GM18507 (cell line): ENCODE measurements at regions not wholly inside any gene's neighbourhood (a gene's known extent, or its start where the extent isn't known, plus 50 kb on each side); places are given as distances from the start of the nearest gene placed in this dataset.

ENCODE experiments used
- DNase-seq: peaks from one replicate; pipeline ENCODE4 v3.0.0; 2011; ENCODE audit warnings: low read depth; ENCODE audit not compliant: insufficient read length; ENCODE audit errors: extremely low spot score
- FAIRE-seq: peaks from 2 replicates; lab custom pipeline; 2011; peaks lifted over from hg19 to GRCh38; lab: Jason Lieb, UNC

DNA sequence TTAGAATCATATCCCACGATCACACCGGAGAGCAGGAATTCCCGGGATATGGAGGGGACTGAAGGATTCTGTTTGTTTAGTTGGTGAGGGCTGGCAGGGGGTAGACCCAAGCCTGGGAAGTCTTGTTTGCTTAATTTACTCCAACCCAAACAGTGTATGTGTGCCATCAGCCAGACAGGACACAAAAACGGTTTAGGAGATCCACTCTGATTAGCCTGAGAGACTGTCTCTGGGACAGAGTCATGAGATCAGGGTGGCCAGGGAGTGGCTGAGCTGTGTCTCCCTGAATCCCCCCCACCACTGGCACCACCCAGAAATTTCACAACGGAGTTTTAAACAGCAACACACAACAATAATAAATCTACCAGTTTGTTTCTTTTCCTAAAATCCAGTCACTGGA, 127.0 kb downstream of the RBFOX3 start:
- no peak for FAIRE-seq
- no peak for DNase-seq

DNA sequence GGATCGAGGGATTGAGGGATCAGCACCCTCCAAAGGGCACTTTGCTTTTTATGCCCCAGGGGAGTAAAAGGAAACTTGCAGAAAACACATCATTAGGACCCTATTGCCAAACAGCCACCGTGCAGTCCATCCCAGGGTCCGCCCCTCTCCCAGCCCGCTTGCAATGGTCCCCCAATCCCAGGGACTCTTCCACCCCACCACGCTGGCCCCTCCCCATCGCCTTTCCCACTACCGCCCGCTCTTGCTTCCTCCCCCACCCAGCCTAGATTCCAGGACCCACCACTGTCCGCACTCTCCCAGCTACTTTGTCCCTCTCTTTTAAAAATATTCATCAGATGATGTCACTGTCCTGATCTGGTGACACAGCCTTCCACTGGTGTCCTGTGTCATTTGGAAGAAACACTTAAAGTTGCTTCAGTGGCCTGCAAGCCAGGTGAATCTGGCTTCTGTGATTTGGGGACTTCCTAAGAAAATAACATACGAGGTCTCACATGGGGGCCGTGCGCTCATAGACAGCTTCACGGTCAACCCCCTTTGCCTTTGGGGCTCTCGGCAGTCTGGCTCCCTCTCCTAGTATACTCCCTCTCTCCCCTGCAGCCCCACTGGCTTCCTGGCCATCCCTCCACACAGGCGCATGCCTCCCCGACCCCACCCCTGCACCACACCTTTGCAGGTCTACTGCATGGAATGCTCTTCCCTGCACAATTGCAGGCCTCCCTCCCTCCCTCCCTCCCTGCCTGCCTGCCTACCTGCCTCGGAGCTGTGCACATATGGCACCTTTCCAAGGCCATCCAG, 127.9 kb downstream of the RBFOX3 start:
- no peak for FAIRE-seq
- DNase-seq, result no peak

DNA sequence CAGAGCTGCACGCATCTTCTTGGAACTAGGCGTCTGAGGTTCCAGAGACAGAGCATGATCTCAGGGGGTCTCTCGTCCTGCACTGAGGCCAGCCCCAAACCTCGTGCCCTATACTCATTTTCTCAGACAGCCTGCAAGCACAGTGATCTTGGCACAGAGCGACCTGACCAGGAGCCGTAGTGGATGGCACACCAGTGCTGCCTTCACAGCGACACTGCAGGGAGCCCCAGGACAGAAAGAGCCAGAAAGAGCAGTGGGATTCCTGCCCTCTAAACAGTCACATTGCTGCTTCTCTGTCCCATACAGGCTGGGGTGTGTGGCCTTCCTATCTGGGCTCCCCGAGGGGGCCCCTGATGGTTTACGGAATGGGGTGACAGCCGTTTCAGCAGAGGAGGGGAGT, 131.0 kb downstream of the RBFOX3 start:
- FAIRE-seq, result no peak
- no peak for DNase-seq

DNA sequence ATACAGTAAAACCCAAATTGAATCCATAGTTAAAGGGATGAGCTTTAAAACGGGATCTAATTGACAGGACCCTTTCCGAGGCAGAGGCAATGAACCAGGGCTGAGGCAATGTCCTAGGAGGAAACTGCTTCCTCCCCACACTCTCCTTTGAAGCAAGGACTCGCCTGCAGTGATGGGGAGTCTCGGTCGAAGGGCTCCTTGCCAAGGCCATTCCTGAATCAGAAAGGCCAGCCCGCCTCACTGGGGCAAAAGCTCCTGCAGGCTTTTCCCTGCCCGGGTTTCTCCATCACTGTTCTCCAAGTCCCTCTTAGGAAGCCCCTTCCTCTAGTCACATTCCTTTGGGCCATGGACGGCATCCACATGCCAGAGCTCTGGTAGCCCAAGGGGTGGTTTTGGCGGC, 132.0 kb downstream of the RBFOX3 start:
- DNase-seq (no peak), FAIRE-seq (no peak)

- FAIRE-seq, result no peak
Observed at GRCh38 chr17:79478051-79478461, 132.8 kb downstream of the RBFOX3 start.

DNA sequence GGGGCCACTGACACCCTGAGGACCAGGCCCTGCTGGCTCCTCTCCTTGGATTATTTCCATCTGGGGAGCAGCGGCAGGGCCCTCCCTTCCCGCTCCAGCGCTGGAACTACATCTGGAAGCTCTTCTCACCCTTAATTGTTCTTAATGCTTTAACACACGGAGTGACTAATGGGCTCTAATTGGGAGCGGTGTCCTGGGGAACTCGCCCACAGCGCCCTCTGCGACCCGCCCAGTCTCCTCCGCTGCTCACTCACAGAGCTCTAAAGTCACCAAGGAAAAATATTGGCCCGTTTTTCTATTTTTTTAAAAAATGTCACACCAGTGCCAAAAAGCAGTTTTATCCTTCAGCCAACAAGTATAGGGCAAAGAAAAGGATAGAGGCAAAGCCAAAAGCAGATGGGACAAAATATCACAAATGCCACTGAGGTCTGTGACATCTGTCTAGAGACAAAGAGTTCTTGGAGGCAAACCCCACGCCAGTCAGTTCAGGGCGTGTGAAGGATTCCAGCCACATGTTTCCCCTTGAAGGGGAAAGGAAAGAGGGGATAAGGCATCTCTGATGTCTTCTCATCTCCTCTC, 134.7 kb downstream of the RBFOX3 start:
- DNase-seq (no peak), FAIRE-seq (no peak)

More at GRCh38 chr17:79478051-79478461, 132.8 kb downstream of the RBFOX3 start:
- DNase-seq, result no peak

GRCh38 chr17:79473876-79474440, 136.9 kb downstream of the RBFOX3 start:
- no peak for FAIRE-seq
- no peak for DNase-seq

GRCh38 chr17:79473111-79473875, 137.6 kb downstream of the RBFOX3 start:
- FAIRE-seq, result no peak
- DNase-seq, result no peak

- no peak for FAIRE-seq
Observed at GRCh38 chr17:79470754-79471153, 140.1 kb downstream of the RBFOX3 start.

DNA sequence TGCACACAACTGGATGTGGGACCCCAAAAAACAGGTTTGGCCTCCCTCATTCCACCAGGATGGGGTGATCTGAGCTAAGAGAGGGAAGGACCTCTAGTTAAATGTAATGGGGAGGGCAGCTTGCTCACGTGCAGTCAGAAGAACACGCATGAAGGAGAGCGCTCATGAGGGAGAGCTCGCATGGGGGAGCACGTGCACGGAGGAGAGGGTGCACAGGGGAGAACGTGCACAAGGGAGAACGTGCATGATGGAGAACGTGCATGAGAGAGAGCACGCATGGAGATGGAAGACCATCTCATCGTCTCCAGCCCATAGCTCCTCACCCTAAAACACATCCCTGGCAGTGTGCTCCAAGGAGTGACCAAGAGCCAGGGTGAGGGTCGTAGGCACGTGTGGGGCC, 141.2 kb downstream of the RBFOX3 start:
- no peak for DNase-seq
- no peak for FAIRE-seq

More at GRCh38 chr17:79470754-79471153, 140.1 kb downstream of the RBFOX3 start:
- no peak for DNase-seq

GRCh38 chr17:79468183-79468944, 142.5 kb downstream of the RBFOX3 start:
- no peak for DNase-seq
- FAIRE-seq, result no peak

GRCh38 chr17:79466562-79467350, 144.1 kb downstream of the RBFOX3 start:
- FAIRE-seq, result no peak
- no peak for DNase-seq

- FAIRE-seq (no peak), DNase-seq (no peak)
Observed at GRCh38 chr17:79465681-79466025, 145.2 kb downstream of the RBFOX3 start.

- no peak for DNase-seq
- no peak for FAIRE-seq
Observed at GRCh38 chr17:79465011-79465680, 145.7 kb downstream of the RBFOX3 start.

DNA sequence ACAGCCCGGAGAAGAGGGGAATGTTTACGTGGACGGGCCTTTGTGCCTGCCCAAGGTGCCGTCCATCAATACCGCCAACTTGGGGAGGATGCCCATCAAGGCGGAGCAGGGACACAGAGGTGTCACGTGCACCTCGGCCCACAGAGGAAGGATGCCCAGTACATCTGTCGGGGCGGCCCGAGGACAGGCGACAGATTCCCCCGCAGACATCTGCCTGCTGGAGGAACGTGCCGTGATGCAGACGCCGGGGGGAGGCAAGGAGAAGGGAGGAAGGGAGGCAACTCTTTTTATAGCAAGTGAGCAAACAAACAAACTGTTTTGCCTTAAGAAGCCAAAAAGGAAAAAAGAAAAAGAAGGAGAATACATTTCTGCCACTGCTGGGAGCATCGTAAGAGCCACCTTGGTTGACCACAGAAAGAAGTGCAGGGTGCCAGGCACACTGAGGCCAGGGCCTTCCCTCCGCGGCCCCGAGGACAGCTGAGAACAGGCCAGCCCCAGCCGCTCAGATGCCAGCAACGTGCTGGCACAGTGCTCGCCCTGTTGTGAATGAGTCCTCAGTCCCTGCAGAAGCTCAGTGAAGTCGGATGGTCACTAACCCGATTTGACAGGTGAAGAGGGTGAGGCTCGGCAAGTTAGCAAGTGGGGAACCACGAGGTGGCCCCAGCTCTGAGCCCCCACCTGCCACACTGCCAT, 146.4 kb downstream of the RBFOX3 start:
- FAIRE-seq, result no peak

DNA sequence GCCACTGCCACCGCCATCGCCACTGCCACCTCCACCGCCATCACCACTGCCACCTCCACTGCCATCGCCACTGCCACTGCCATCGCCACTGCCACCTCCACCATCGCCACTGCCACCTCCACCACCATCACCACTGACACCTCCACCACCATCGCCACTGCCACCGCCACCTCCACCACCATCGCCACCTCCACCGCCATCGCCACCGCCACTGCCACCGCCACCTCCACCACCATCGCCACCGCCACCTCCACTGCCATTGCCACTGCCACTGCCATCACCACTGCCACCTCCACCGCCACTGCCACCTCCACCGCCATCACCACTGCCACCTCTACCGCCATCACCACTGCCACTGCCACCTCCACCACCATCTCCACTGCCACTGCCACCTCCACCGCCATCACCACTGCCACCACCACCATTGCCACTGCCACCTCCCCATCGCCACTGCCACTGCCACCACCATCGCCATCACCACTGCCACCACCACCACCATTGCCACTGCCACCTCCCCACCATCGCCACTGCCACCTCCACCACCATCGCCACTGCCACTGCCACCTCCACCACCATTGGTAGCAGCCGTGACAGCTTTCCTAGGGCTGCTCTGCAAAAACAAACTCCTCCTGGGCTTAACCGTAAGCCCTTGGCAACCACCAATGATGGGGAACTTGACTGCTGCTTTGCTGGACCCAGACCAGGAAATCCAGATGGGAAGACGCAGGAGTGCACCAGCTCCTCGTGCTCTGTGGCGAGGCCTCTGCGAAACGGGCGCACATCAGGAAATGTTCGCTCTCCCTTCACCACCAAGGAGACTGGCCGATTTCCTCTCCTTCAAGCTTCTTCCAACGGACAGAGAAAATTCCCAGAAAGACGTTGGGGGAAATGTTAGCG, 147.2 kb downstream of the RBFOX3 start:
- FAIRE-seq, result no peak
- DNase-seq, result no peak

More for the DNA sequence above, 146.4 kb downstream of the RBFOX3 start:
- DNase-seq, result no peak

- no peak for FAIRE-seq
- no peak for DNase-seq
Observed at GRCh38 chr17:79461041-79461440, 149.8 kb downstream of the RBFOX3 start.
